ENCODE measurements at regions not wholly inside any gene's neighbourhood (a gene's known extent, or its start where the extent isn't known, plus 50 kb on each side); places are given as distances from the start of the nearest gene placed in this dataset.

- H3K27me3 ChIP-seq (ENCODE audit: control insufficient read depth, insufficient read depth, low read length): no peaks in the 10 kb centered on the region
- CTCF ChIA-PET: no interaction called here
- no peak overlapping the region for H3K4me3 ChIP-seq (ENCODE audit: low read depth, low read length)
- TF ChIP-seq CTCF (IDR thresholded peaks at IDR 0.05; ENCODE audit: low read depth, low read length): no peak
- H3K9me3 ChIP-seq (ENCODE audit: control insufficient read depth, insufficient read depth, low read length): no peaks in the 10 kb centered on the region
- POLR2A ChIA-PET: no interaction called here
- H3K27ac ChIP-seq (ENCODE audit: low read depth, low read length): no peak overlapping the region
- no peak for DNase-seq (ENCODE audit: low read depth, low spot score)
These were observed 309.2 kb downstream of the FAT3 start for GRCh38 chr11:92533657-92534335.

GRCh38 chr11:92536883-92537282 is 312.3 kb downstream of the FAT3 start:
- Histone ChIP-seq H3K4me3 (ENCODE audit: low read depth, low read length) (no peak overlapping the region), H3K27ac (ENCODE audit: low read depth, low read length) (no peak overlapping the region), H3K27me3 (ENCODE audit: control insufficient read depth, insufficient read depth, low read length) (no peaks in the 10 kb centered on the region), H3K9me3 (ENCODE audit: control insufficient read depth, insufficient read depth, low read length) (no peaks in the 10 kb centered on the region)
- no peak for TF ChIP-seq CTCF (IDR thresholded peaks at IDR 0.05; ENCODE audit: low read depth, low read length)
- CTCF ChIA-PET: no interaction called here
- POLR2A ChIA-PET: no interaction called here
- DNase-seq (ENCODE audit: low read depth, low spot score): no peak

GRCh38 chr11:92540096-92540495 is 315.5 kb downstream of the FAT3 start:
- ChIA-PET CTCF (no interaction called here), POLR2A (no interaction called here)
- no peak overlapping the region for H3K27ac ChIP-seq (ENCODE audit: low read depth, low read length)
- no peak for TF ChIP-seq CTCF (IDR thresholded peaks at IDR 0.05; ENCODE audit: low read depth, low read length)
- H3K27me3 ChIP-seq (ENCODE audit: control insufficient read depth, insufficient read depth, low read length): no peaks in the 10 kb centered on the region
- no peak overlapping the region for H3K4me3 ChIP-seq (ENCODE audit: low read depth, low read length)
- no peak for DNase-seq (ENCODE audit: low read depth, low spot score)
- H3K9me3 ChIP-seq (ENCODE audit: control insufficient read depth, insufficient read depth, low read length): no peaks in the 10 kb centered on the region

GRCh38 chr11:92545906-92546471 is 321.4 kb downstream of the FAT3 start:
- CTCF ChIA-PET: no interaction called here
- no peak overlapping the region for H3K27ac ChIP-seq (ENCODE audit: low read depth, low read length)
- POLR2A ChIA-PET: no interaction called here
- TF ChIP-seq CTCF (IDR thresholded peaks at IDR 0.05; ENCODE audit: low read depth, low read length): no peak
- H3K4me3 ChIP-seq (ENCODE audit: low read depth, low read length): no peak overlapping the region
- no peak for DNase-seq (ENCODE audit: low read depth, low spot score)
- H3K9me3 ChIP-seq (ENCODE audit: control insufficient read depth, insufficient read depth, low read length): no peaks in the 10 kb centered on the region
- no peaks in the 10 kb centered on the region for H3K27me3 ChIP-seq (ENCODE audit: control insufficient read depth, insufficient read depth, low read length)

- Histone ChIP-seq H3K27me3 (ENCODE audit: control insufficient read depth, insufficient read depth, low read length) (no peaks in the 10 kb centered on the region), H3K4me3 (ENCODE audit: low read depth, low read length) (no peak overlapping the region), H3K27ac (ENCODE audit: low read depth, low read length) (no peak overlapping the region), H3K9me3 (ENCODE audit: control insufficient read depth, insufficient read depth, low read length) (no peaks in the 10 kb centered on the region)
- DNase-seq (ENCODE audit: low read depth, low spot score): no peak
- ChIA-PET CTCF (no interaction called here), POLR2A (no interaction called here)
- no peak for TF ChIP-seq CTCF (IDR thresholded peaks at IDR 0.05; ENCODE audit: low read depth, low read length)
These were observed 322.0 kb downstream of the FAT3 start for GRCh38 chr11:92546603-92547002.

Data from AG04450 (cell line).